GM23338 (cell line): ENCODE measurements at regions not wholly inside any gene's neighbourhood (a gene's known extent, or its start where the extent isn't known, plus 50 kb on each side); places are given as distances from the start of the nearest gene placed in this dataset.

Experiments
- ATAC-seq: fragments of 200-7000 bp; cut with Tn5 transposase; 3 replicates; pipeline ENCODE4 v1.9.1; 2020
- DNase-seq: peaks from one replicate; pipeline ENCODE4 v3.0.0-alpha.2; 2015; ENCODE audit warnings: low spot score
- H2AFZ ChIP-seq: fragments of 200-600 bp; sonication (generic); 2 replicates; pipeline ENCODE4 v1.8.0; 2016; ENCODE audit warnings: antibody characterized with exemption, mild to moderate bottlenecking, moderate library complexity
- H3F3A ChIP-seq: fragments of 200-600 bp; sonication (generic); replicated peaks from 2 replicates; pipeline ENCODE4 v1.8.0; 2017; ENCODE audit warnings: antibody characterized with exemption, mixed run types, low read depth
- H3K27ac ChIP-seq: fragments of 200-600 bp; sonication (generic); 2 replicates; pipeline ENCODE4 v1.6.1; 2016; ENCODE audit warnings: low read depth
- H3K27me3 ChIP-seq: fragments of 200-600 bp; sonication (generic); 2 replicates; pipeline ENCODE4 v1.8.0; 2016; ENCODE audit warnings: mild to moderate bottlenecking, mixed run types, moderate library complexity; ENCODE audit not compliant: insufficient read depth
- H3K36me3 ChIP-seq: fragments of 200-600 bp; sonication (generic); 2 replicates; pipeline ENCODE4 v1.8.0; 2016; ENCODE audit warnings: mild to moderate bottlenecking; ENCODE audit not compliant: insufficient read depth
- H3K4me1 ChIP-seq: fragments of 200-600 bp; sonication (generic); 2 replicates; pipeline ENCODE4 v1.8.0; 2016; ENCODE audit warnings: mild to moderate bottlenecking, moderate library complexity; ENCODE audit not compliant: insufficient read depth
- H3K4me2 ChIP-seq: fragments of 200-600 bp; sonication (generic); 2 replicates; pipeline ENCODE4 v1.7.1; 2017; ENCODE audit warnings: mixed run types
- H3K4me3 ChIP-seq: fragments of 200-600 bp; sonication (generic); 2 replicates; pipeline ENCODE4 v1.6.1; 2016; ENCODE audit warnings: mixed run types
- H3K79me2 ChIP-seq: fragments of 200-600 bp; sonication (generic); replicated peaks from 2 replicates; pipeline ENCODE4 v1.8.0; 2017; ENCODE audit warnings: mild to moderate bottlenecking; ENCODE audit not compliant: insufficient read depth
- H3K9me2 ChIP-seq: fragments of 200-600 bp; sonication (generic); 2 replicates; pipeline ENCODE4 v1.8.0; 2017; ENCODE audit not compliant: insufficient read depth
- H4K20me1 ChIP-seq: fragments of 200-600 bp; sonication (generic); replicated peaks from 2 replicates; pipeline ENCODE4 v1.8.0; 2017; ENCODE audit warnings: mild to moderate bottlenecking; ENCODE audit not compliant: insufficient read depth
- H3K27ac Mint-ChIP-seq: 2 replicates; pipeline ENCODE4 v1.8.0; 2020; ENCODE audit warnings: inconsistent platforms, mild to moderate bottlenecking, moderate library complexity, mixed read lengths
- H3K27me3 Mint-ChIP-seq: 3 replicates; pipeline ENCODE4 v1.8.0; 2022; ENCODE audit warnings: low read depth, mild to moderate bottlenecking, moderate library complexity, mixed read lengths, inconsistent platforms; ENCODE audit not compliant: insufficient read depth, poor library complexity
- H3K36me3 Mint-ChIP-seq: 3 replicates; pipeline ENCODE4 v1.8.0; 2021; ENCODE audit warnings: low read depth, mild to moderate bottlenecking, inconsistent platforms, moderate library complexity, mixed read lengths
- H3K4me1 Mint-ChIP-seq: 3 replicates; pipeline ENCODE4 v1.8.0; 2020; ENCODE audit warnings: mild to moderate bottlenecking, inconsistent platforms, mixed read lengths
- H3K4me3 Mint-ChIP-seq: 3 replicates; pipeline ENCODE4 v1.8.0; 2021; ENCODE audit warnings: moderate library complexity, mild to moderate bottlenecking, inconsistent platforms, mixed read lengths
- H3K9me3 Mint-ChIP-seq: 3 replicates; pipeline ENCODE4 v1.8.0; 2020; ENCODE audit warnings: moderate library complexity, mild to moderate bottlenecking, inconsistent platforms, mixed read lengths
- CREB1 ChIP-seq: fragments of 250-450 bp; sonication (Bioruptor Pico); IDR thresholded peaks from 2 replicates; pipeline ENCODE4 v1.5.0; 2020; ENCODE audit warnings: low read depth, mild to moderate bottlenecking, moderate library complexity
- ETS1 ChIP-seq: IDR thresholded peaks from 2 replicates; pipeline ENCODE4 v1.6.1; 2016; ENCODE audit warnings: antibody characterized with exemption
- EZH2 ChIP-seq: fragments of 200-600 bp; sonication (generic); IDR thresholded peaks from one replicate; pipeline ENCODE4 v1.8.0; 2017; ENCODE audit warnings: antibody characterized with exemption, mild to moderate bottlenecking, low read depth; ENCODE audit not compliant: unreplicated experiment
- NANOG ChIP-seq: IDR thresholded peaks from 2 replicates; pipeline ENCODE4 v1.6.1; 2016; ENCODE audit warnings: antibody characterized with exemption, borderline replicate concordance
- ZNF114 ChIP-seq: fragments of 250-450 bp; sonication (Bioruptor Pico); IDR thresholded peaks from 2 replicates; pipeline ENCODE4 v1.5.0; 2020; ENCODE audit warnings: mild to moderate bottlenecking, moderate library complexity
- ZNF331 ChIP-seq: fragments of 250-450 bp; sonication (Bioruptor Pico); IDR thresholded peaks from 2 replicates; pipeline ENCODE4 v1.5.0; 2020; ENCODE audit warnings: low read depth, mild to moderate bottlenecking, moderate library complexity
- TF ChIP-seq, protein P1 (sequence below): fragments of 250-450 bp; sonication (Bioruptor Pico); IDR thresholded peaks from 2 replicates; pipeline ENCODE4 v1.5.0; 2020; ENCODE audit warnings: mild to moderate bottlenecking, moderate library complexity

- TF ChIP-seq EZH2, result no peak
- no peak for TF ChIP-seq ETS1
- TF ChIP-seq ZNF114 (CRISPR knock-in tag), result no peak
- TF ChIP-seq CREB1 (CRISPR knock-in tag), result no peak
- no peak for TF ChIP-seq ZNF331 (CRISPR knock-in tag)
- TF ChIP-seq, protein P1, sequence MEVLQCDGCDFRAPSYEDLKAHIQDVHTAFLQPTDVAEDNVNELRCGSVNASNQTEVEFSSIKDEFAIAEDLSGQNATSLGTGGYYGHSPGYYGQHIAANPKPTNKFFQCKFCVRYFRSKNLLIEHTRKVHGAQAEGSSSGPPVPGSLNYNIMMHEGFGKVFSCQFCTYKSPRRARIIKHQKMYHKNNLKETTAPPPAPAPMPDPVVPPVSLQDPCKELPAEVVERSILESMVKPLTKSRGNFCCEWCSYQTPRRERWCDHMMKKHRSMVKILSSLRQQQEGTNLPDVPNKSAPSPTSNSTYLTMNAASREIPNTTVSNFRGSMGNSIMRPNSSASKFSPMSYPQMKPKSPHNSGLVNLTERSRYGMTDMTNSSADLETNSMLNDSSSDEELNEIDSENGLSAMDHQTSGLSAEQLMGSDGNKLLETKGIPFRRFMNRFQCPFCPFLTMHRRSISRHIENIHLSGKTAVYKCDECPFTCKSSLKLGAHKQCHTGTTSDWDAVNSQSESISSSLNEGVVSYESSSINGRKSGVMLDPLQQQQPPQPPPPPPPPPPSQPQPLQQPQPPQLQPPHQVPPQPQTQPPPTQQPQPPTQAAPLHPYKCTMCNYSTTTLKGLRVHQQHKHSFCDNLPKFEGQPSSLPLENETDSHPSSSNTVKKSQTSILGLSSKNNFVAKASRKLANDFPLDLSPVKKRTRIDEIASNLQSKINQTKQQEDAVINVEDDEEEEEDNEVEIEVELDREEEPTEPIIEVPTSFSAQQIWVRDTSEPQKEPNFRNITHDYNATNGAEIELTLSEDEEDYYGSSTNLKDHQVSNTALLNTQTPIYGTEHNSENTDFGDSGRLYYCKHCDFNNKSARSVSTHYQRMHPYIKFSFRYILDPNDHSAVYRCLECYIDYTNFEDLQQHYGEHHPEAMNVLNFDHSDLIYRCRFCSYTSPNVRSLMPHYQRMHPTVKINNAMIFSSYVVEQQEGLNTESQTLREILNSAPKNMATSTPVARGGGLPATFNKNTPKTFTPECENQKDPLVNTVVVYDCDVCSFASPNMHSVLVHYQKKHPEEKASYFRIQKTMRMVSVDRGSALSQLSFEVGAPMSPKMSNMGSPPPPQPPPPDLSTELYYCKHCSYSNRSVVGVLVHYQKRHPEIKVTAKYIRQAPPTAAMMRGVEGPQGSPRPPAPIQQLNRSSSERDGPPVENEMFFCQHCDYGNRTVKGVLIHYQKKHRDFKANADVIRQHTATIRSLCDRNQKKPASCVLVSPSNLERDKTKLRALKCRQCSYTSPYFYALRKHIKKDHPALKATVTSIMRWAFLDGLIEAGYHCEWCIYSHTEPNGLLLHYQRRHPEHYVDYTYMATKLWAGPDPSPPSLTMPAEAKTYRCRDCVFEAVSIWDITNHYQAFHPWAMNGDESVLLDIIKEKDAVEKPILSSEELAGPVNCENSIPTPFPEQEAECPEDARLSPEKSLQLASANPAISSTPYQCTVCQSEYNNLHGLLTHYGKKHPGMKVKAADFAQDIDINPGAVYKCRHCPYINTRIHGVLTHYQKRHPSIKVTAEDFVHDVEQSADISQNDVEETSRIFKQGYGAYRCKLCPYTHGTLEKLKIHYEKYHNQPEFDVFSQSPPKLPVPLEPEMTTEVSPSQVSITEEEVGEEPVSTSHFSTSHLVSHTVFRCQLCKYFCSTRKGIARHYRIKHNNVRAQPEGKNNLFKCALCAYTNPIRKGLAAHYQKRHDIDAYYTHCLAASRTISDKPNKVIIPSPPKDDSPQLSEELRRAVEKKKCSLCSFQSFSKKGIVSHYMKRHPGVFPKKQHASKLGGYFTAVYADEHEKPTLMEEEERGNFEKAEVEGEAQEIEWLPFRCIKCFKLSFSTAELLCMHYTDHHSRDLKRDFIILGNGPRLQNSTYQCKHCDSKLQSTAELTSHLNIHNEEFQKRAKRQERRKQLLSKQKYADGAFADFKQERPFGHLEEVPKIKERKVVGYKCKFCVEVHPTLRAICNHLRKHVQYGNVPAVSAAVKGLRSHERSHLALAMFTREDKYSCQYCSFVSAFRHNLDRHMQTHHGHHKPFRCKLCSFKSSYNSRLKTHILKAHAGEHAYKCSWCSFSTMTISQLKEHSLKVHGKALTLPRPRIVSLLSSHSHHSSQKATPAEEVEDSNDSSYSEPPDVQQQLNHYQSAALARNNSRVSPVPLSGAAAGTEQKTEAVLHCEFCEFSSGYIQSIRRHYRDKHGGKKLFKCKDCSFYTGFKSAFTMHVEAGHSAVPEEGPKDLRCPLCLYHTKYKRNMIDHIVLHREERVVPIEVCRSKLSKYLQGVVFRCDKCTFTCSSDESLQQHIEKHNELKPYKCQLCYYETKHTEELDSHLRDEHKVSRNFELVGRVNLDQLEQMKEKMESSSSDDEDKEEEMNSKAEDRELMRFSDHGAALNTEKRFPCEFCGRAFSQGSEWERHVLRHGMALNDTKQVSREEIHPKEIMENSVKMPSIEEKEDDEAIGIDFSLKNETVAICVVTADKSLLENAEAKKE, result no peak
- TF ChIP-seq NANOG, result no peak
- no peaks in the 10 kb centered on the region for H3K27me3 ChIP-seq
- Mint-ChIP-seq H3K4me1 (peaks cover 5% of the 10 kb centered on the region; the same call in 1 of the 3 replicates), H3K4me3 (no peak overlapping the region), H3K9me3 (no peaks in the 10 kb centered on the region), H3K36me3 (no peaks in the 10 kb centered on the region), H3K27ac (no peak overlapping the region), H3K27me3 (peaks cover 2% of the 10 kb centered on the region)
- no peaks in the 10 kb centered on the region for H3K9me2 ChIP-seq
- H3K36me3 ChIP-seq, result no peaks in the 10 kb centered on the region
- H3K79me2 ChIP-seq, result no peaks in the 10 kb centered on the region
- no peaks in the 10 kb centered on the region for H4K20me1 ChIP-seq
- DNase-seq (no peak), ATAC-seq (no peak)
- 0 out of 2 replicates have a peak, but pooled peaks cover 2% of the 10 kb centered on the region for H3K4me1 ChIP-seq
- no peak overlapping the region for H3K27ac ChIP-seq
- no peak overlapping the region for H3K4me2 ChIP-seq
- H2AFZ ChIP-seq, result no peak overlapping the region
- no peak overlapping the region for H3K4me3 ChIP-seq
- no peaks in the 10 kb centered on the region for H3F3A ChIP-seq
Observed at GRCh38 chr18:2313332-2313731, 258.0 kb downstream of the METTL4 start.
